Left kidney (tissue), 1 donor: ENCODE measurements at regions not wholly inside any gene's neighbourhood (a gene's known extent, or its start where the extent isn't known, plus 50 kb on each side); places are given as distances from the start of the nearest gene placed in this dataset.
A peak's percentile ranks its signal among the peaks of the same experiment; 100 is the strongest.

Source experiments
- DNase-seq: peaks from one replicate; pipeline ENCODE4 v3.0.0-alpha.2; 2013

- no peak for DNase-seq
Measured at GRCh38 chr21:35933466-35933865, 126.9 kb downstream of the SETD4 start.

GRCh38 chr21:35932232-35932911 is 128.0 kb downstream of the SETD4 start:
- peak; percentile 25 for DNase-seq

GRCh38 chr21:35929901-35930300 is 130.4 kb downstream of the SETD4 start:
- DNase-seq = no peak

- DNase-seq = no peak
Measured at GRCh38 chr21:35927262-35927661, 133.1 kb downstream of the SETD4 start.

GRCh38 chr21:35926003-35926740 is 134.2 kb downstream of the SETD4 start:
- no peak for DNase-seq

GRCh38 chr21:35925497-35925896 is 134.8 kb downstream of the SETD4 start:
- peak; percentile 27 for DNase-seq

GRCh38 chr21:35924714-35925301 is 135.5 kb downstream of the SETD4 start:
- no peak for DNase-seq

GRCh38 chr21:35923971-35924370 is 136.4 kb downstream of the SETD4 start:
- no peak for DNase-seq

GRCh38 chr21:35922618-35923017 is 137.7 kb downstream of the SETD4 start:
- DNase-seq = no peak

- DNase-seq = no peak
Measured at GRCh38 chr21:35921471-35921870, 138.9 kb downstream of the SETD4 start.

- DNase-seq = no peak
Measured at GRCh38 chr21:35920436-35920835, 139.9 kb downstream of the SETD4 start.

GRCh38 chr21:35915030-35915429 is 145.3 kb downstream of the SETD4 start:
- DNase-seq = no peak

GRCh38 chr21:35911412-35912191 is 148.7 kb downstream of the SETD4 start:
- DNase-seq = no peak

GRCh38 chr21:35909456-35910223 is 150.7 kb downstream of the SETD4 start:
- DNase-seq = no peak

- no peak for DNase-seq
Measured at GRCh38 chr21:35908311-35909078, 151.8 kb downstream of the SETD4 start.

- DNase-seq = no peak
Measured at GRCh38 chr21:35906586-35906985, 153.7 kb downstream of the SETD4 start.

GRCh38 chr21:35905963-35906345 is 154.4 kb downstream of the SETD4 start:
- no peak for DNase-seq

- DNase-seq = no peak
Measured at GRCh38 chr21:35905096-35905962, 155.0 kb downstream of the SETD4 start.

- no peak for DNase-seq
Measured at GRCh38 chr21:35900539-35900938, 159.8 kb downstream of the SETD4 start.

- no peak for DNase-seq
Measured at GRCh38 chr21:35896060-35896459, 164.3 kb downstream of the SETD4 start.
